DND-41 (cell line): ENCODE measurements at regions not wholly inside any gene's neighbourhood (a gene's known extent, or its start where the extent isn't known, plus 50 kb on each side); places are given as distances from the start of the nearest gene placed in this dataset.

Experiments
- EZH2 ChIP-seq: IDR thresholded peaks from 3 replicates; pipeline ENCODE4 v1.6.1; 2012; ENCODE audit warnings: borderline replicate concordance, low read depth, mild to moderate bottlenecking, moderate library complexity, low read length, inconsistent platforms; ENCODE audit not compliant: severe bottlenecking
- TF ChIP-seq, protein P1 (sequence below): IDR thresholded peaks from 2 replicates; pipeline ENCODE4 v1.5.1; 2012; ENCODE audit warnings: borderline replicate concordance, low read length, moderate library complexity, mild to moderate bottlenecking; ENCODE audit not compliant: poor library complexity, severe bottlenecking; ENCODE audit errors: extremely low read depth

DNA sequence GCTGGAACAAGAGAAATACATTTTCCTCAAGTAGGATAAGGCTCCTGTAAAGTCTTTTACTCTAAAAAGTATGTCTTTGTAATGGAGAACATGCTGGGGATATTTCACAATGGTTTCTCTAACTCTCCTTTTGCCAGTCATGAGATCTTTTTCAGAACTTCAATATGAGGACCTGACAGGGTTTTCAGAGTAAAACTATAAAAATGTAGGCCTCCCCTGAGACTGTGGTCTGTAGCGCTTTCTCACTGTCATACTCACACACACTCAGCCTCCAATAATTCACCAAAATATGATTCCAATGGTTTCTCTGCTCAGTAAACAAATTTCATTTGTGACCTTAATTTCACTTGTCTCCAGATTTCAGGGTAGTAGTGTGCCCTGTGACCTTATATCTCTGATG lies 440.1 kb upstream of the PTBP2 start:
- TF ChIP-seq, protein P1, sequence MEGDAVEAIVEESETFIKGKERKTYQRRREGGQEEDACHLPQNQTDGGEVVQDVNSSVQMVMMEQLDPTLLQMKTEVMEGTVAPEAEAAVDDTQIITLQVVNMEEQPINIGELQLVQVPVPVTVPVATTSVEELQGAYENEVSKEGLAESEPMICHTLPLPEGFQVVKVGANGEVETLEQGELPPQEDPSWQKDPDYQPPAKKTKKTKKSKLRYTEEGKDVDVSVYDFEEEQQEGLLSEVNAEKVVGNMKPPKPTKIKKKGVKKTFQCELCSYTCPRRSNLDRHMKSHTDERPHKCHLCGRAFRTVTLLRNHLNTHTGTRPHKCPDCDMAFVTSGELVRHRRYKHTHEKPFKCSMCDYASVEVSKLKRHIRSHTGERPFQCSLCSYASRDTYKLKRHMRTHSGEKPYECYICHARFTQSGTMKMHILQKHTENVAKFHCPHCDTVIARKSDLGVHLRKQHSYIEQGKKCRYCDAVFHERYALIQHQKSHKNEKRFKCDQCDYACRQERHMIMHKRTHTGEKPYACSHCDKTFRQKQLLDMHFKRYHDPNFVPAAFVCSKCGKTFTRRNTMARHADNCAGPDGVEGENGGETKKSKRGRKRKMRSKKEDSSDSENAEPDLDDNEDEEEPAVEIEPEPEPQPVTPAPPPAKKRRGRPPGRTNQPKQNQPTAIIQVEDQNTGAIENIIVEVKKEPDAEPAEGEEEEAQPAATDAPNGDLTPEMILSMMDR = no peak
- TF ChIP-seq EZH2 = no peak
